ENCODE measurements at regions not wholly inside any gene's neighbourhood (a gene's known extent, or its start where the extent isn't known, plus 50 kb on each side); places are given as distances from the start of the nearest gene placed in this dataset.

GRCh38 chr5:42366051-42366450, 57.2 kb upstream of the GHR start:
- no peak for DNase-seq
- intact Hi-C loops (cut with micrococcal nuclease), result no loop called here
- Histone ChIP-seq H3K27ac (replicated peaks) (no peak overlapping the region), H3K9me3 (replicated peaks) (no peaks in the 10 kb centered on the region), H3K4me1 (no peaks in the 10 kb centered on the region), H3K36me3 (no peaks in the 10 kb centered on the region), H3K4me3 (no peak overlapping the region), H3K27me3 (ENCODE audit: low read depth) (peaks cover 10% of the 10 kb centered on the region)
- no peak for TF ChIP-seq CTCF (IDR thresholded peaks at IDR 0.05; ENCODE audit: borderline replicate concordance)
